HG03139 (cell line): ENCODE measurements at regions not wholly inside any gene's neighbourhood (a gene's known extent, or its start where the extent isn't known, plus 50 kb on each side); places are given as distances from the start of the nearest gene placed in this dataset.
A peak's percentile ranks its signal among the peaks of the same experiment; 100 is the strongest.
"Not testable (repeated sequence)": the region's sequence is repeated elsewhere in the genome, so short reads cannot be mapped to it uniquely, and the experiment has no call there.

ENCODE experiments used
- ATAC-seq: cut with Tn5 transposase; IDR thresholded peaks from one replicate; pipeline ENCODE4 v1.9.1; 2021; ENCODE audit not compliant: unreplicated experiment

DNA sequence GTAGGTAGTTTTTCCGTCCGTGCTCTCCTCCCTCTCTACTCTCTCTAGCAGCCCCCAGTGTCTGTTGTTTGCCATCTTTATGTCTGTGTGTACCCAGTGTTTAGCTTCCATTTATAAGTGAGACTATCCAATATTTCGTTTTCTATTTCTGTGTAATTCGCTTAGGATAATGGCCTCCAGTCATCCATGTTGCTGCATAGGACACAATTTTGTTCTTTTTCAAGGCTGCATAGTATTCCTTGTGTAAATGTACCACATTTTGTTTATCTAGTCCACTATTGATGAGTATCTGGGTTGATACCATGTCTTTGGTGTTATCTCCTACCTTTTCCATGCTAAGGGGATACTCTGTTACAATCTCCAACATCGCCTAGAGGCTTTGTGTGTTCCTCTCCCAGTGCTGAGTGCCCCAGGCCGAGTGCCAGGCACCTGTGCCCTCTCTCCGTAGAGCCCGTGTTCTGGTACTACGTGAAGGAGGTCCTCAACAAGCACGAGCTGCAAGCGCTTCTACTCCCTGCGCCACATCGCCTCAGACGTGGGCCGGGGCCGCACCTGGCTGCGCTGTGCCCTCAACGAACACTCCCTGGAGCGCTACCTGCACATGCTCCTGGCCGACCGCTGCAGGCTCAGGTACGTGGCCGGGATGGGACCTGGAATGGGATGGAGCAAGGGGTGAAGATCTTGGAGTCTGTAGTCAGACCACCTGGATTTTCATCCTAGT is 51.0 kb downstream of the NPIPB11 start:
- not testable (repeated sequence) for ATAC-seq

DNA sequence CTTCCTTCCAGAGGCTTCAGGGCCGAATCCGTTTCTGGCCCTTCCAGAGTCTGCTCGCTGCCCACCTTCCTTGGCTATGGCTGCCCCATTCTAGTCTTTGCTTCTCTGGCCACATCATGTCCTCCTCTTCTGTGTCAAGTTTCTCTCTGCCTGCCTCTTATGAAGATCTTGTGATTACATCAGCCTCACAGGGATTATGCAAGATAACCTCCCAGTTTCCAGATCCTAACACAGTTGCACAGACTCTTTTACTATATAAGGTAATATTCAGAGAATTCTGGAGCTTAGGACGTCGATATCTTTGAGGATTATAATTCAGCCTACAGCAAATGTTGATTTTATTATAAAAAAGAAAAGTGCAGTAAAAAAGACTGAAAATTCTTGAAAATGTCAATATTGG is 52.1 kb downstream of the NPIPB11 start:
- ATAC-seq = not testable (repeated sequence)

- ATAC-seq = not testable (repeated sequence)
Measured at GRCh38 chr16:29352617-29352999, 53.9 kb downstream of the NPIPB11 start.

DNA sequence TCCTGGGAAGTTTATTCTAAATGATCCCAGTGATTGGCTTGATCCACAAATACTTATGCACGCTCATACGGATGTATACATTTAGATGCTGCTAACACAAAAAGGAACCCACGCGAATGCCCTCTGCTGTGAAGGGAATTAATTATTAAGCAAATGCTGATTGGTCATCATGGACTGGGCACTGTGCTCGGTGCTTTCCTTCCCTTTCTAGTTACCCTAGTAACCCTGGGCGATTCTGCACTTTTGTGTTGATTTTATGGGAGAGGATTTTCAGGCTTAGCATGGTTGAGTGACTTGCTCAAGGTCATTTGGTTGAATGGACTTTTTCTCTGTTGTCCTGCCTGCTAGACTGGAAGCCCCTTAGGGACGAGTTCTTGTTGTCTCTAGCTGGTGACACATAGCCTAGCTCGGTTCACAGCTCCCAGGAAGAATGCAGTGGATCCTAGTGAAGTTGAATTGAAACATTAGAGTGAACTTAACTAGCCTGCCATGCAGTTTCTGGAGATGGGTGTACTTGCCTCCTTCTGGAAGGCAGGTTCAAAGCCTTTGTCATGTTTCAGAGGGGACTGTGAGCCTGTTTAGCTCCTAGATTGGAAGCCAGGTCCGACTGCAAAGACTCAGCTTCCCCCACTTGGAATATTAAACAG is 54.4 kb downstream of the NPIPB11 start:
- ATAC-seq = not testable (repeated sequence)

DNA sequence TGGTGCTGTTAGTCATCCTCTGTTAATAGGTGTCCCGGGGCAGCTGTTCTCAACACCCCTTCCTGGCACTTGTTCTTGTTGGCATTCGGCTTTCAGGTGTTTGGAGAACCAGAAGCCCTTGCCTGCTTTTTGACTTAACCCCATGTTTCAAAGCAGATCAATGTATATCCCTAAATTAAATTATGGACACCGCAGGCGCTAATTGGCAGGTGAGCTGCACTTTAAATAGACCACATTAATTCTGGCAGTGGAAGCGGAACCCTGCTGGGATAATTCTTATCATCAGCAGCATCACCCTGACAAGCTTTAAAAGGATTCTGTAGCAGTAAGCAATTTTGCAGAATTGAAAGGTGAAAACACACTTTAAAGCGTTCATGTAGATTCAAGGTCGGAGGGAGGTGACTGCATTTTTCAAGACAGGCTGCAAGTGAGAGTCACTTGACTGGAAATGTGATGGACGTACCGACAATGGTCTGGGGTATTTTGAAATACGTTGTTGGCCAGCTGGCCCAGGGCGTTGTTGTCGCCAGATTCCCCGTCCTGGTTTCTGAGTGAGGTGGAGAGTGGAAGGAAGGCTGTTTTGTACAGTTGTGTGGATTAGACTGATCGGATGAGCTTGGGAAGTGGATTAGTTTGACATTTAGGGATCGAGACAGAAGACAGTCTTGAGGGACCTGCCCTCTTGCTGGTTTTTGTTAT is 55.1 kb downstream of the NPIPB11 start:
- ATAC-seq = not testable (repeated sequence)

GRCh38 chr16:29349966-29350365 is 56.5 kb downstream of the NPIPB11 start:
- not testable (repeated sequence) for ATAC-seq

DNA sequence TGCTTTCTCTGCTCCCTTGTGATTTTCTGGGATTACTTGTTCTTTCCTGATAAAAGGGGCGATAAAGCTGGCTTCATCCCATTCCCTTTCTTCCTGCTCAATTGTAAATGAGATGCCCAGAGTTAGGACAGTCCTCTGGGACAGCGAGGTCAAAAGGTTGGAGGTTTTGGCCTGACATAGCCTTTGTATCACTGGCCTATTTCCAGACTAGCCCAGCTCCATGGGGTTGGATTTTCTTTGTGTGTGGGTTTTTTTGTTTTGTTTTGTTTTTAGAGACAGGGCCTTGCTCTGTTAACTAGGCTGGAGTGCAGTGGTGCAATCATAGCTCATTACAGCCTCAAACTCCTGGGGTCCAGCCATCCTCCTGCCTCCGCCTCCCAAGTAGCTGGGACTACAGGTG is 57.8 kb downstream of the NPIPB11 start:
- not testable (repeated sequence) for ATAC-seq

GRCh38 chr16:29348123-29348690 is 58.3 kb downstream of the NPIPB11 start:
- not testable (repeated sequence) for ATAC-seq

GRCh38 chr16:29346796-29347580 is 59.5 kb downstream of the NPIPB11 start:
- ATAC-seq = not testable (repeated sequence)

DNA sequence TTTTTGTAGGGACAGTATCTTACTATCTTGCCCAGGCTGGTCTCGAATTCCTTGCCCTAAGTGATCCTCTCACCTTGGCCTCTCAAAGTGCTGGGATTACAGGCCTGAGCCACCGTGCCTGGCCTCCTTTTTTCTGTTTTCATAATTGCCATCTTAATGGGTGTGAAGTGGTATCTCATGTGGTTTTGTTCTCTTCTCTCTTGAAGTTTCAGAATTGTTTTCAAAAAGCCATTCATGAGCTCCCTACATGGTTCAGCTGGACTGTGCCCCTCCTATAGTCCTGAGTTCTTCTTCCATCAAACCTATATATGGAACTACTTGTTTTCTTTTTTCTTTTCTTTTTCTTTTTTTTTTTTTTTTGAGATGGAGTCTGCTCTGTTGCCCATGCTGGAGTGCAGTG is 60.3 kb downstream of the NPIPB11 start:
- not testable (repeated sequence) for ATAC-seq

GRCh38 chr16:29342937-29343336 is 63.6 kb downstream of the NPIPB11 start:
- not testable (repeated sequence) for ATAC-seq

GRCh38 chr16:29340779-29341438 is 65.6 kb downstream of the NPIPB11 start:
- ATAC-seq = not testable (repeated sequence)

- ATAC-seq = not testable (repeated sequence)
Measured at GRCh38 chr16:29340235-29340634, 66.3 kb downstream of the NPIPB11 start.

DNA sequence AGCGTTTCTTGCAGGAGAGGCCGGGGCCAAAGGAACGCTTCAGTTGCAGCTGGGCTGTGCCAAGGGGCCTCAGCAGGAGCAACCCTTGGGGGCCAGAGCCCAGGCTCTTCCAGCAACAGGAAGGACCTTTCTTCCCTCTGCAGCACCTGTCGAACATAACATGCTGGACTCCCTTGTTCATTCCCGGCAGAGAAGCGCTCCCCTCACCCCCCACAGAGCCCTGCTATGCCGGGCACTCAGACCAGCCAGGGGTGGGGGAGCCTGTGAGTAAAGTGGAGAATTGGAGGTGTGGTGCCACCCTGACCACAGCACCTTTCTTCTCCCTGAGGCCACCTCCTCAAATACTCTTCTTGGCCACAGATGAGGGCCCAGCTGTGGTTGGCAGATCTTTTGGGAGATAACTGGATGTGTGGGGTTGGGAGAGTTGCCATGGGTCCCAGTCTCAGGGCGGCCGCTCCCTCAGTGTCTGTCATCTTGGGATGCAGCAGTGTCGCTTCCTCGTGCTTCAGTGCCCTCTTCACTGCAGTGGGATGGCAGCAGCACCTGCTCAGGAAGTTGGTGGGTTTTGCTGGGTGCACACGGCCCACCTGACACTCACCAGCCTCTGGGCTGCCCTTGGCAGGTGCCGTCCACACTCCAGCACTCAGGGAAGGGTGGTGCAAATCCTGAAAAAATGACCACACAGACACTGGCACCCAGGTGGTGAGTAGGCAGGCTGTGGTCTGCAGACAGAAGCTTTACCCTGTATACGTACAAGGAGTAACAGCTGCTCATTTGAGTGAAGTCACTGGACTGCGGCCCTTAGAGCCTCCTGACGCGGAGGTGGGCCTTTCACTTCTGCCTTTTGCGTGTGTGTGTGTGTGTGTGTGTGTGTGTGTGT is 67.5 kb downstream of the NPIPB11 start:
- peak; percentile 58 for ATAC-seq

- ATAC-seq = not testable (repeated sequence)
Measured at GRCh38 chr16:29337385-29337901, 69.1 kb downstream of the NPIPB11 start.

- ATAC-seq = not testable (repeated sequence)
Measured at GRCh38 chr16:29335549-29335846, 71.0 kb downstream of the NPIPB11 start.

GRCh38 chr16:29334776-29335548 is 71.5 kb downstream of the NPIPB11 start:
- ATAC-seq = not testable (repeated sequence)

GRCh38 chr16:29333492-29334097 is 72.9 kb downstream of the NPIPB11 start:
- ATAC-seq = not testable (repeated sequence)
